ENCODE measurements at regions not wholly inside any gene's neighbourhood (a gene's known extent, or its start where the extent isn't known, plus 50 kb on each side); places are given as distances from the start of the nearest gene placed in this dataset.

GRCh38 chr6:19690325-19691075, 146.7 kb upstream of the ID4 start:
- no peaks in the 10 kb centered on the region for H3K79me2 ChIP-seq (ENCODE audit: control insufficient read depth, low read length)
- no peaks in the 10 kb centered on the region for H3K36me3 ChIP-seq (ENCODE audit: control insufficient read depth, low read length)
- TF ChIP-seq CTCF (IDR thresholded peaks at IDR 0.05; ENCODE audit: low read depth, low read length, poor library complexity, severe bottlenecking): no peak
- TF ChIP-seq EZH2phosphoT487 (IDR thresholded peaks at IDR 0.05; ENCODE audit: borderline replicate concordance, low read length): no peak
- H3K27ac ChIP-seq (ENCODE audit: low read depth, low read length): no peak overlapping the region
- no peaks in the 10 kb centered on the region for H3K9me2 ChIP-seq (replicated peaks; ENCODE audit: control insufficient read depth, low read length)
- H3F3A ChIP-seq (ENCODE audit: control insufficient read depth, insufficient read depth): no peaks in the 10 kb centered on the region
- no peak overlapping the region for H3K4me2 ChIP-seq (ENCODE audit: low read length)
- H3K4me3 ChIP-seq (ENCODE audit: low read length): no peak overlapping the region
- no peaks in the 10 kb centered on the region for H3K9me3 ChIP-seq (ENCODE audit: control insufficient read depth, insufficient read depth, low read length)
- H3K4me1 ChIP-seq (ENCODE audit: control insufficient read depth, low read length): peaks cover 5% of the 10 kb centered on the region; the same call in 1 of the 2 replicates
- H4K20me1 ChIP-seq (ENCODE audit: control insufficient read depth, insufficient read depth, low read depth, low read length): no peaks in the 10 kb centered on the region
- no peaks in the 10 kb centered on the region for H3K27me3 ChIP-seq (ENCODE audit: control insufficient read depth, low read length)

DNA sequence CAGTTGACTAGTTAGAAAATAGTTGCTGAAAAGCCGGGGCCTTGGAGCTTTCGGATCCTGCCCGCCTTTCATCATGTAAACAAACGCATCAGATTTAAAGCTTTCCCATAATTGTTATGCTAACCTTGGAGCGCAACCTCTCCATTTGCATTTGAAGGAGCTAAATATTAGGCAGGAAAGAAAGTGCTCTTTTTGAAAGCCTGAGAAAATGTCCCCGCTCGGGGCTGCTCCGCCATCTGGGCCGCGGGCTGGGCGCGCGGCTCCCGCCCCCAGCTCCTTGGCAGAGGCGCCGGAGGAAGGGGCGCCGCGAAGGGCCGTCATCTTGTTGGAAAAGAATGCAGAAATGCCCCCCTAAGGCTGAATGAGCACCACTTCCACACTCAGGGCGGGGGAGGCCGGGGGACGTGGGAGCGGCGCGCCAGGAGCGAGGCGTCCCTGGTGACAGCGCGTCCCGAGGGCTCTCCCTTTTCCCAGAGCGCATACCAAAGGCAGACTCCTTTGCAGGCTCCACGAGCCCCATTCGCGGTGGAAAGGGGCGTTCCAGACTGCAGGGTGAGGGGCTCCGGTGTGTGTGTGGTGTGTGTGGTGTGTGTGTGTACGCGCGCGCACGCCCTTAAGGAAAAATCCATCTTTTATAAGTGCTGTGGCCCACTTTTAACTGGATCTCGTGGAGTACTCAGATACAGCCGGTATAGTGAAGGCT, 145.6 kb upstream of the ID4 start:
- Histone ChIP-seq H3K9me2 (replicated peaks; ENCODE audit: control insufficient read depth, low read length) (no peaks in the 10 kb centered on the region), H3K4me2 (ENCODE audit: low read length) (no peak overlapping the region), H3K9me3 (ENCODE audit: control insufficient read depth, insufficient read depth, low read length) (no peaks in the 10 kb centered on the region), H3K4me3 (ENCODE audit: low read length) (no peak overlapping the region), H3F3A (ENCODE audit: control insufficient read depth, insufficient read depth) (no peaks in the 10 kb centered on the region), H3K27me3 (ENCODE audit: control insufficient read depth, low read length) (no peaks in the 10 kb centered on the region), H4K20me1 (ENCODE audit: control insufficient read depth, insufficient read depth, low read depth, low read length) (no peaks in the 10 kb centered on the region), H3K79me2 (ENCODE audit: control insufficient read depth, low read length) (no peaks in the 10 kb centered on the region), H3K4me1 (ENCODE audit: control insufficient read depth, low read length) (peaks cover 5% of the 10 kb centered on the region; the same call in 1 of the 2 replicates), H3K36me3 (ENCODE audit: control insufficient read depth, low read length) (no peaks in the 10 kb centered on the region), H3K27ac (ENCODE audit: low read depth, low read length) (no peak overlapping the region)
- TF ChIP-seq CTCF (IDR thresholded peaks at IDR 0.05; ENCODE audit: low read depth, low read length, poor library complexity, severe bottlenecking): no peak
- no peak for TF ChIP-seq EZH2phosphoT487 (IDR thresholded peaks at IDR 0.05; ENCODE audit: borderline replicate concordance, low read length)

DNA sequence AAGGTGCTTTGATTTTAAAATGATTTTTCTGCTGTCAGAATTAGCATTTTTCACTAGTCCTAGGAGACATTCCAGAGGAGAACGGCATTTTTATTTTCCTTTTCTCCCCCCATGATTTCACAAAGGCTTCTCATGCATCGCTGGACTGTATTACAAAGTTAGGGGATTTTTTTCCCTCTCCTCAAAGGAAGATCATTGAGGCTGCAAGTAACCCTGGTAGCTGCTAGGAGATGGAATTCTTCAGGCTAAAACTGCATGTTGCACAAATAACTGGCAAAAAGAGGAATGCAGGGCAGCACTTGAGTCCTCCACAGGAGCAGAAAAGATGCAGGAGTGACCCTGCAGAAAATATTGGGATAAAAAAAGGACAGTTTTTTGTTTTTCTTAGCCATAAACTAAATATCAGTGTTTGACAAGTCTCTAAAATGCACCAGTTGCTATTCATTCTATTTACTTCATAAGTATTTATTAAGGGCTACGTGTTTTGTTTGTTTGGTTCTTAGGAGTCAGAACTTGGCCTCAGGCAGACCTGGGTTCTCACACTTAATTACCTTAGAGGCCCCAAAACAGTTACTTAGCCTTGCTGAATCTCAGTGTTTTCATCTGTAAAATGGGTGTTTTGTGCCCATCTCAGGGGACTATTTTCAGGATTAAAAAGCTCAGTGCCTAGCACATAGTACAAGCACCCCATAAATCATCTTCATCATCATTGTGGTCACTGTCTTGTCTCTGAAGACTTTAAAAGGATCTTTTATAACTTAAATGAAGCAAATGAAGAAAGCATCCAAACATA, 144.5 kb upstream of the ID4 start:
- Histone ChIP-seq H4K20me1 (ENCODE audit: control insufficient read depth, insufficient read depth, low read depth, low read length) (no peaks in the 10 kb centered on the region), H3K27me3 (ENCODE audit: control insufficient read depth, low read length) (no peaks in the 10 kb centered on the region), H3K9me2 (replicated peaks; ENCODE audit: control insufficient read depth, low read length) (no peaks in the 10 kb centered on the region), H3K4me3 (ENCODE audit: low read length) (no peak overlapping the region), H3K36me3 (ENCODE audit: control insufficient read depth, low read length) (no peaks in the 10 kb centered on the region), H3K27ac (ENCODE audit: low read depth, low read length) (no peak overlapping the region), H3K4me1 (ENCODE audit: control insufficient read depth, low read length) (peaks cover 5% of the 10 kb centered on the region; the same call in 1 of the 2 replicates), H3K9me3 (ENCODE audit: control insufficient read depth, insufficient read depth, low read length) (no peaks in the 10 kb centered on the region), H3K4me2 (ENCODE audit: low read length) (no peak overlapping the region), H3F3A (ENCODE audit: control insufficient read depth, insufficient read depth) (no peaks in the 10 kb centered on the region), H3K79me2 (ENCODE audit: control insufficient read depth, low read length) (no peaks in the 10 kb centered on the region)
- TF ChIP-seq EZH2phosphoT487 (IDR thresholded peaks at IDR 0.05; ENCODE audit: borderline replicate concordance, low read length) (no peak), CTCF (IDR thresholded peaks at IDR 0.05; ENCODE audit: low read depth, low read length, poor library complexity, severe bottlenecking) (no peak)
